Chondrocyte (in vitro differentiated cells): ENCODE measurements at regions not wholly inside any gene's neighbourhood (a gene's known extent, or its start where the extent isn't known, plus 50 kb on each side); places are given as distances from the start of the nearest gene placed in this dataset.

Experiments
- DNase-seq: peaks from one replicate; pipeline ENCODE4 v3.0.0; 2021; ENCODE audit warnings: mixed read lengths, low spot score
- H3K27ac Mint-ChIP-seq: one replicate; pipeline ENCODE4 v1.8.0; 2021; ENCODE audit warnings: mild to moderate bottlenecking, moderate library complexity, mixed read lengths; ENCODE audit not compliant: unreplicated experiment
- H3K27me3 Mint-ChIP-seq: 2 replicates; pipeline ENCODE4 v1.8.0; 2021; ENCODE audit warnings: low read depth, mixed read lengths
- H3K36me3 Mint-ChIP-seq: 2 replicates; pipeline ENCODE4 v1.8.0; 2021; ENCODE audit warnings: low read depth, mixed read lengths
- H3K4me1 Mint-ChIP-seq: 2 replicates; pipeline ENCODE4 v1.8.0; 2021; ENCODE audit warnings: low read depth, mild to moderate bottlenecking, mixed read lengths
- H3K4me3 Mint-ChIP-seq: one replicate; pipeline ENCODE4 v1.8.0; 2021; ENCODE audit warnings: mild to moderate bottlenecking, moderate library complexity, mixed read lengths; ENCODE audit not compliant: unreplicated experiment
- H3K9me3 Mint-ChIP-seq: 2 replicates; pipeline ENCODE4 v1.8.0; 2021; ENCODE audit warnings: low read depth, mixed read lengths
- CTCF ChIP-seq: fragments of 200-600 bp; sonication (generic); IDR thresholded peaks from 2 replicates; pipeline ENCODE4 v1.5.0; 2021; ENCODE audit warnings: antibody characterized with exemption, mild to moderate bottlenecking, moderate library complexity

- no peak for DNase-seq
- Mint-ChIP-seq H3K27ac (no peak overlapping the region), H3K36me3 (no peaks in the 10 kb centered on the region), H3K9me3 (peaks cover 2% of the 10 kb centered on the region), H3K4me1 (no peaks in the 10 kb centered on the region), H3K4me3 (no peak overlapping the region), H3K27me3 (peaks cover 10% of the 10 kb centered on the region)
- TF ChIP-seq CTCF, result no peak
These were observed 323.5 kb downstream of the ZNF326 start for GRCh38 chr1:90318431-90318830.

GRCh38 chr1:90317628-90318027, 322.7 kb downstream of the ZNF326 start:
- H3K9me3 Mint-ChIP-seq, result no peaks in the 10 kb centered on the region
- TF ChIP-seq CTCF, result no peak
- H3K27ac Mint-ChIP-seq, result no peak overlapping the region
- no peaks in the 10 kb centered on the region for H3K4me1 Mint-ChIP-seq
- H3K4me3 Mint-ChIP-seq, result no peak overlapping the region
- DNase-seq, result no peak
- no peaks in the 10 kb centered on the region for H3K36me3 Mint-ChIP-seq
- H3K27me3 Mint-ChIP-seq, result peaks cover 8% of the 10 kb centered on the region

GRCh38 chr1:90314533-90314932, 319.6 kb downstream of the ZNF326 start:
- Mint-ChIP-seq H3K36me3 (no peaks in the 10 kb centered on the region), H3K4me1 (no peaks in the 10 kb centered on the region), H3K4me3 (no peak overlapping the region), H3K27me3 (no peaks in the 10 kb centered on the region), H3K9me3 (no peaks in the 10 kb centered on the region), H3K27ac (no peak overlapping the region)
- no peak for TF ChIP-seq CTCF
- no peak for DNase-seq

GRCh38 chr1:90313778-90314177, 318.9 kb downstream of the ZNF326 start:
- no peak for TF ChIP-seq CTCF
- DNase-seq, result no peak
- H3K27ac Mint-ChIP-seq, result no peak overlapping the region
- no peaks in the 10 kb centered on the region for H3K27me3 Mint-ChIP-seq
- H3K4me3 Mint-ChIP-seq, result no peak overlapping the region
- H3K9me3 Mint-ChIP-seq, result no peaks in the 10 kb centered on the region
- H3K36me3 Mint-ChIP-seq, result no peaks in the 10 kb centered on the region
- no peaks in the 10 kb centered on the region for H3K4me1 Mint-ChIP-seq

- peaks cover 6% of the 10 kb centered on the region for H3K9me3 Mint-ChIP-seq
- no peak for TF ChIP-seq CTCF
- no peak overlapping the region for H3K4me3 Mint-ChIP-seq
- no peaks in the 10 kb centered on the region for H3K4me1 Mint-ChIP-seq
- DNase-seq, result no peak
- no peak overlapping the region for H3K27ac Mint-ChIP-seq
- H3K36me3 Mint-ChIP-seq, result no peaks in the 10 kb centered on the region
- no peaks in the 10 kb centered on the region for H3K27me3 Mint-ChIP-seq
These were observed 314.9 kb downstream of the ZNF326 start for GRCh38 chr1:90309806-90310205.
